ENCODE measurements at regions not wholly inside any gene's neighbourhood (a gene's known extent, or its start where the extent isn't known, plus 50 kb on each side); places are given as distances from the start of the nearest gene placed in this dataset.

DNA sequence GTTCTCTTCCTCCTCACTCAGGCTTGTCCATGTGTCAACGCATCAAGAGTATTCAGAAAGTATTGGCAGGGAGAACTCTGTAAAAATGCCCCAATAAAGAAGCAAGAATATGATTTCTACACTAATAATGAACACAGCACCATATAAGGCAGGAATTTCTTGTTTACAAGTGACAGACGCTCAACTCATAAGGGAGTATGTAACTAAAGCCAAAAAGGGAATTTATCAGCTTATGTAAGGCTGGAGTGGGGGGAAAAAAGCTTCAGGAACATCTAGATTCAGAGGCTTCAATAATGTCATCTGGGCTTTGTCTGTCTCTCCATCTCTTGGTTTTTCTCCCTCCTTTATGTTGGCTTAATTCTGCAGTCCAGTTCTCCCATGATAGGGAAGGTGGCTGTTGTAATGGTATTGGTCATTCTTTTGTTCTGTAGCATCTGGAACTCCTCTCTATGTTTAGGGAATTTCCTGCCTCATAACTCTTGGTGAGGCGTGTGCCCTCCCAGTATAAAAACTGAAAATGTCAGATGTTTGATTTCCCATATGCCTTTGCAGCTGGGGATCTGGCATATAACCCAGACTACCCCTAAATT, 125.1 kb upstream of the COL21A1 start:
- TF ChIP-seq POLR2AphosphoS5 (IDR thresholded peaks at IDR 0.05), result no peak
- no peak for TF ChIP-seq POLR2A (IDR thresholded peaks at IDR 0.05)

Data from suprapubic skin (tissue), 4 donors.